ENCODE measurements at regions not wholly inside any gene's neighbourhood (a gene's known extent, or its start where the extent isn't known, plus 50 kb on each side); places are given as distances from the start of the nearest gene placed in this dataset.

GRCh38 chr19:31759359-31759758 lies 410.1 kb upstream of the TSHZ3 start:
- TF ChIP-seq, protein P1, sequence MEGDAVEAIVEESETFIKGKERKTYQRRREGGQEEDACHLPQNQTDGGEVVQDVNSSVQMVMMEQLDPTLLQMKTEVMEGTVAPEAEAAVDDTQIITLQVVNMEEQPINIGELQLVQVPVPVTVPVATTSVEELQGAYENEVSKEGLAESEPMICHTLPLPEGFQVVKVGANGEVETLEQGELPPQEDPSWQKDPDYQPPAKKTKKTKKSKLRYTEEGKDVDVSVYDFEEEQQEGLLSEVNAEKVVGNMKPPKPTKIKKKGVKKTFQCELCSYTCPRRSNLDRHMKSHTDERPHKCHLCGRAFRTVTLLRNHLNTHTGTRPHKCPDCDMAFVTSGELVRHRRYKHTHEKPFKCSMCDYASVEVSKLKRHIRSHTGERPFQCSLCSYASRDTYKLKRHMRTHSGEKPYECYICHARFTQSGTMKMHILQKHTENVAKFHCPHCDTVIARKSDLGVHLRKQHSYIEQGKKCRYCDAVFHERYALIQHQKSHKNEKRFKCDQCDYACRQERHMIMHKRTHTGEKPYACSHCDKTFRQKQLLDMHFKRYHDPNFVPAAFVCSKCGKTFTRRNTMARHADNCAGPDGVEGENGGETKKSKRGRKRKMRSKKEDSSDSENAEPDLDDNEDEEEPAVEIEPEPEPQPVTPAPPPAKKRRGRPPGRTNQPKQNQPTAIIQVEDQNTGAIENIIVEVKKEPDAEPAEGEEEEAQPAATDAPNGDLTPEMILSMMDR (IDR thresholded peaks at IDR 0.05; ENCODE audit: low read depth, low read length, poor library complexity, severe bottlenecking): no peak
- no peak for TF ChIP-seq EZH2phosphoT487 (IDR thresholded peaks at IDR 0.05; ENCODE audit: borderline replicate concordance, low read length)
